Spleen (tissue), 11 donors: ENCODE measurements at regions not wholly inside any gene's neighbourhood (a gene's known extent, or its start where the extent isn't known, plus 50 kb on each side); places are given as distances from the start of the nearest gene placed in this dataset.

ENCODE experiments used
- DNase-seq: peaks from one replicate; pipeline ENCODE4 v3.0.0-alpha.2; 2020
- H3K27ac ChIP-seq, 8 donors: fragments of 200-600 bp; sonication (generic) in 7 of 8; 1 replicate in 4 of 8; 2 replicates in 4 of 8; pipeline versions ENCODE4 v1.5.0 to v1.8.0; 2016 to 2021; ENCODE audit warnings: inconsistent platforms in 4 of 8, mild to moderate bottlenecking in 4 of 8, moderate library complexity in 1 of 8
- H3K27me3 ChIP-seq, 7 donors: fragments of 200-600 bp; sonication (generic) in 6 of 7; replicated peaks in 1 of 7; 1 replicate in 4 of 7; 2 replicates in 3 of 7; pipeline versions ENCODE4 v1.5.0 to v1.8.0; 2016 to 2021; ENCODE audit warnings: inconsistent platforms in 3 of 7, mild to moderate bottlenecking in 1 of 7
- H3K36me3 ChIP-seq, 6 donors: fragments of 200-600 bp; sonication (generic) in 5 of 6; 1 replicate in 4 of 6; 2 replicates in 2 of 6; pipeline versions ENCODE4 v1.5.0 to v1.8.0; 2016 to 2021; ENCODE audit warnings: inconsistent platforms in 2 of 6
- H3K4me1 ChIP-seq, 6 donors: fragments of 200-600 bp; sonication (generic) in 5 of 6; 1 replicate in 3 of 6; 2 replicates in 3 of 6; pipeline versions ENCODE4 v1.5.0 to v1.8.0; 2016 to 2021; ENCODE audit warnings: inconsistent platforms in 3 of 6
- H3K4me3 ChIP-seq, 8 donors: fragments of 200-600 bp; sonication (generic) in 7 of 8; 1 replicate in 4 of 8; 2 replicates in 4 of 8; pipeline versions ENCODE4 v1.5.0 to v1.8.0; 2016 to 2021; ENCODE audit warnings: inconsistent platforms in 4 of 8, mild to moderate bottlenecking in 4 of 8, moderate library complexity in 2 of 8
- H3K9me3 ChIP-seq, 8 donors: fragments of 200-600 bp; sonication (generic) in 7 of 8; 1 replicate in 4 of 8; 2 replicates in 4 of 8; pipeline versions ENCODE4 v1.5.0 to v1.8.0; 2016 to 2021; ENCODE audit warnings: inconsistent platforms in 4 of 8
- CTCF ChIP-seq, 11 experiments: fragments of 200-600 bp in 7 of 11; fragments of 450-650 bp in 4 of 11; sonication (generic) in 4 of 11; IDR thresholded peaks in 8 of 11; conservative IDR thresholded peaks in 3 of 11; 1 replicate in 7 of 11; 2 replicates in 4 of 11; pipeline versions ENCODE4 v1.4.0 to v1.8.0; 2016 to 2021; ENCODE audit warnings: antibody characterized with exemption in 11 of 11, inconsistent platforms in 4 of 11, mild to moderate bottlenecking in 1 of 11
- POLR2A ChIP-seq, 3 donors: fragments of 450-650 bp; IDR thresholded peaks; one replicate each; pipeline ENCODE4 v1.5.1; 2017; ENCODE audit warnings: antibody characterized with exemption in 3 of 3, mild to moderate bottlenecking in 1 of 3
- POLR2AphosphoS5 ChIP-seq, 3 donors: sonication (generic); formaldehyde crosslinking; IDR thresholded peaks; one replicate each; pipeline ENCODE4 v1.5.1; 2017; ENCODE audit warnings: antibody characterized with exemption in 3 of 3
- WGBS, 5 donors: extraction: QIAGEN DNeasy Blood & Tissue Kit in 3 of 5; methylation state at CpG; one replicate each; pipeline versions ENCODE4 v1.1.5 to v1.1.7; 2013 to 2018; 5-methylcytosine and 5-hydroxymethylcytosine counted together
- intact Hi-C: fragments of 100-400 bp; cut with DNase I; formaldehyde crosslinking; loops from one replicate; pipeline ENCODE4 v1.15.0; 2023; ENCODE audit warnings: low total_unique reads
- donor health status: healthy with polysubstance abuse.
- donor health status: DM: no; HTN: no; CAD: no; lungs with moderate emphysema.
- donor health status: DM: no; HTN: no; CAD: no.
- donor health status: Bipolar disorder and iron deficiency.
- donor health status: healthy.
- donor health status: DM: no; HTN: no; CAD: no.
- donor health status: DM: yes; HTN: yes; CAD: no.

- intact Hi-C loops, result no loop called here
- H3K36me3 ChIP-seq, result no peaks in the 10 kb centered on the region
- 62 to 95% (median 78%) methylated on average over 1 of the region's 1 CpG for WGBS, 5 donors
- H3K27me3 ChIP-seq, result no peaks in the 10 kb centered on the region
- DNase-seq, result no peak
- TF ChIP-seq POLR2AphosphoS5 (IDR thresholded peaks at IDR 0.05) (no peak), CTCF (IDR thresholded peaks at IDR 0.05 in 8 of 11, conservative IDR thresholded peaks at IDR 0.05 in 3 of 11) (no peak), POLR2A (IDR thresholded peaks at IDR 0.05) (no peak)
- no peak overlapping the region for H3K27ac ChIP-seq
- H3K4me3 ChIP-seq, result no peak overlapping the region
- H3K9me3 ChIP-seq, result peaks cover 0 to 8% (median 1%) of the 10 kb centered on the region in 8 donors
- H3K4me1 ChIP-seq, result no peaks in the 10 kb centered on the region
Observed at GRCh38 chr9:16925426-16925825, 55.0 kb upstream of the BNC2 start.

GRCh38 chr9:16924311-16924915 lies 53.9 kb upstream of the BNC2 start:
- H3K9me3 ChIP-seq, result peaks cover 0 to 8% (median 1%) of the 10 kb centered on the region in 8 donors
- WGBS, 5 donors, result 94 to 96% (median 95%) methylated on average over 18 to 32 of the region's 32 CpGs
- intact Hi-C loops, result no loop called here
- DNase-seq, result no peak
- TF ChIP-seq CTCF (IDR thresholded peaks at IDR 0.05 in 8 of 11, conservative IDR thresholded peaks at IDR 0.05 in 3 of 11), result no peak
- TF ChIP-seq POLR2AphosphoS5 (IDR thresholded peaks at IDR 0.05), result no peak
- TF ChIP-seq POLR2A (IDR thresholded peaks at IDR 0.05), result no peak
- no peak overlapping the region for H3K4me3 ChIP-seq
- no peaks in the 10 kb centered on the region for H3K36me3 ChIP-seq
- H3K27ac ChIP-seq, result no peak overlapping the region
- H3K27me3 ChIP-seq, result no peaks in the 10 kb centered on the region
- no peaks in the 10 kb centered on the region for H3K4me1 ChIP-seq

- H3K4me1 ChIP-seq, result no peaks in the 10 kb centered on the region
- WGBS, 5 donors, result 52 to 80% (median 65%) methylated on average over 3 of the region's 3 CpGs
- no peak overlapping the region for H3K27ac ChIP-seq
- no peaks in the 10 kb centered on the region for H3K27me3 ChIP-seq
- H3K4me3 ChIP-seq, result no peak overlapping the region
- no peaks in the 10 kb centered on the region for H3K36me3 ChIP-seq
- TF ChIP-seq POLR2AphosphoS5 (IDR thresholded peaks at IDR 0.05), result no peak
- TF ChIP-seq POLR2A (IDR thresholded peaks at IDR 0.05), result no peak
- TF ChIP-seq CTCF (IDR thresholded peaks at IDR 0.05 in 8 of 11, conservative IDR thresholded peaks at IDR 0.05 in 3 of 11), result no peak
- intact Hi-C loops, result no loop called here
- peaks cover 0 to 10% (median 1%) of the 10 kb centered on the region in 8 donors for H3K9me3 ChIP-seq
- DNase-seq, result no peak
Observed at GRCh38 chr9:16921855-16922254, 51.4 kb upstream of the BNC2 start.
